Stimulated activated CD8-positive, alpha-beta memory T cell treated with anti-CD3 and anti-CD28 coated beads, Interleukin-15, amount 100 ng/mL, for 1 hour (primary cell): ENCODE measurements at regions not wholly inside any gene's neighbourhood (a gene's known extent, or its start where the extent isn't known, plus 50 kb on each side); places are given as distances from the start of the nearest gene placed in this dataset.

Source experiments
- DNase-seq: peaks from one replicate; pipeline ENCODE4 v3.0.0-alpha.2; 2020; ENCODE audit warnings: low read depth

GRCh38 chr6:98747273-98747672, 87.1 kb upstream of the POU3F2 start:
- DNase-seq = no peak

- DNase-seq = no peak
Measured at GRCh38 chr6:98747960-98748359, 86.4 kb upstream of the POU3F2 start.

DNA sequence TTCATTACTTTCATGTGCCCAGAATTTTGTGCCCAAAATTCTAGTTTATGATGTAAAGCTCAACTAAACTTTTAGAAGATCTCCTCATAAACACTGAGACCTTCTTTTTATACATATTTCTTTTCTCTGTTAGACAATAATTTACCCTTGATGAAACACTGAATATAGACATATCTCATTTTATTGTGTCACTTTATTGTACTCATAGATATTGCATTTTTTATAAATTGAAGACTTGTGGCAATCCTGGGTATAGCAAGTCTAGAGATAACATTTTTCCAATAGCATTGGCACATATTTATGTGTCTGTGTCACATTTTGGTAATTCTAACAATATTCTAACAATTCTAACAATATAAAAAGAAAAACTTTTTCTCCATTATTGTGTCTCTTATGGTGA, 74.9 kb upstream of the POU3F2 start:
- no peak for DNase-seq

DNA sequence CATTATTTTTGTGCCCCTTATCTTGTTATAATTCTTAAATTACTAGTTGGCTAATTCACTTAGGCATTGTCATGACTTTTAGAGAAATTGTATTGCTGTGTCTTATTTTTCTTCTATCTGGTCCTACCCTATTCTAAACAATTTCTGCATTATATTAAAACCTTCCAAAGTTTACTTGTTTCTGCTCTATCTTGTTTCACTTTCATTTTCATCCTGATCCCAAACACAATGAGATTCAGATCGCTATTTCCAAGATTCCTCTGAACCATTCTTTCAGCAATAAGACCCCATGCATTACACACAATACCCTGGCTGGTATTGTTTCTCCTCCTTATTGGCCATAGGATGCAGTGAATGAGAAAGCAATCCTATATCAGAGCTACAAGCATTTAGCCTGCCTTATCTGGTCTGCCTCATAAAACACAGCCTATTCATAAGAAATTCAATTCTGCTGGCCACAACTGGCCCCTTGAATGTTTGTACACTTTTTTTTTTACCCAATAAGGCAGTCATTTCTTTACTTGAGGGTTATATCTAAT, 69.9 kb upstream of the POU3F2 start:
- DNase-seq = no peak

- DNase-seq = no peak
Measured at GRCh38 chr6:98769546-98769945, 64.8 kb upstream of the POU3F2 start.

- no peak for DNase-seq
Measured at GRCh38 chr6:98775205-98775604, 59.2 kb upstream of the POU3F2 start.

- no peak for DNase-seq
Measured at GRCh38 chr6:98777762-98778161, 56.6 kb upstream of the POU3F2 start.

DNA sequence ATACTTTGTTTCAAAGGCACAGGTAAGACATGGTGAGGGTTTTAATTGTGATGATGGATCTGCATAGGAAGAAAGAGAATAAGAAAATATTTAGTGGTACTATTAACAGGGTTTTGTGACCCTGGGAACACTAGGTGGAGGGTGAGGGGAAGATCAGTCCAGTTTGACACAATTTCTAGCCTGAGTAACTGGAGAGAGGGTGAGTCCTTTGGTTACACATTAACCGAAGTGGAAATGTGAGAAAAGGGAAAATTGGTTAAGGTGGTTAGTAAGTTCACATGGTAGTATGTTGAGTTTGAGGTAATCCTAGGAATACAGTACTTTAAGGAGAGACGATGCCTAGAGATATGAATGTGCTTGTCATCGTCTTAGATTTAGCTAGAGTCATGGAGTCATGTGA, 54.8 kb upstream of the POU3F2 start:
- DNase-seq = no peak

DNA sequence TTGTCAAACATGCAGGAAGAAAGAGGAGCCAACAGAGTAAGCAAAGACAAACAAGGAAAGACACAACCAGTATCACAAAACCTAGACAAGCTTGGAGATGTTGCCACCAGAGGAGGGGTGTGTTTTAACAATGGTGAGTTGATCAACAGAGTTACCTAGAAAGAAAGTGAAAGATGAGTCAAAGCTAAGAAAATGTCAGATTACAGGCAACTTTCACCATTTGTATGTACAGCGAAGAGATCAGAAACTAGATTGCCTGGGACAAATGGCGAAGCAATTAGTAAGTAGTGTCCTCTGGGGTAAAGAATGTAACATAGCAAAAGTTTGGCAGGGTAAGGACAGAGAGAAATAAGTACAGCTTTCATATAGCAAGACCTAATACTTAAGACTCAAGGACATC, 51.6 kb upstream of the POU3F2 start:
- DNase-seq = no peak

DNA sequence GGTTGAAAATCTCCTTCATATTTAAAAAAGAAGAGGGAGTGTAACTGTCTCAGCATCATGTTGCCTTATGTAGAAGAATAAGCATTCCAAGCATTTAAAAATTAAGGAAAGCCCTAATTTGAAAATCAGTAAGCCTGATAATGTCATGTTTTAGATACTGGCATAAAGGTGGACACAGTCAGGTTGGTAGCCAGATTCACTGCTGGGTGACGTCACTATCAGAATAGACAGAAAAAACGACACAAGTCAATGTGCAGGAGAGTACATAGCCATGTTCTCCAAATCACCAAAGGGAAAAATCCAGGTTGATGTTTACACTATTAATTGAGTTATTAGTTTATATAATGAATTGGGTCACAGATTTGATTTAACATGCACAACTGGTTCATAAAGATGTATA, 50.8 kb upstream of the POU3F2 start:
- no peak for DNase-seq
